ENCODE measurements at regions not wholly inside any gene's neighbourhood (a gene's known extent, or its start where the extent isn't known, plus 50 kb on each side); places are given as distances from the start of the nearest gene placed in this dataset.

DNA sequence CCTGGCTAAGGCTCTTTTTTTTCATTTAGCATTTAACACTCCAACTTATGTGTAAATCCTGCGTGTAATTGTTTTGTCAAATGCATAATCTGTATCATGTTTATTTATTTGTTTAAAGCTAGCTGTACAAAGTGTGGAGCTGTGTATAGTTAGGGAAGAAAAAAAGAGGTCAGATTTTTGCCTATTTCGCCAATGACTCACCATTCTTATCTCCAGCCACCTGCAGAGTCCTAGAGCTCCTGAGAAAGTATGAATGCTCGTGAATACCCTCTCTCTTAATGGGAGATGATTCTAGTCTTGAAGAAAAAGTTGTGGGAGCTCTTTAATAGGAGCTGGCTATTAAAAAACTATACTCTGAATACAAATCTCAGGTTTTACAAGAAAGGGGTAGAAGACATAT, 778.8 kb upstream of the SLITRK5 start:
- TF ChIP-seq, protein P1, sequence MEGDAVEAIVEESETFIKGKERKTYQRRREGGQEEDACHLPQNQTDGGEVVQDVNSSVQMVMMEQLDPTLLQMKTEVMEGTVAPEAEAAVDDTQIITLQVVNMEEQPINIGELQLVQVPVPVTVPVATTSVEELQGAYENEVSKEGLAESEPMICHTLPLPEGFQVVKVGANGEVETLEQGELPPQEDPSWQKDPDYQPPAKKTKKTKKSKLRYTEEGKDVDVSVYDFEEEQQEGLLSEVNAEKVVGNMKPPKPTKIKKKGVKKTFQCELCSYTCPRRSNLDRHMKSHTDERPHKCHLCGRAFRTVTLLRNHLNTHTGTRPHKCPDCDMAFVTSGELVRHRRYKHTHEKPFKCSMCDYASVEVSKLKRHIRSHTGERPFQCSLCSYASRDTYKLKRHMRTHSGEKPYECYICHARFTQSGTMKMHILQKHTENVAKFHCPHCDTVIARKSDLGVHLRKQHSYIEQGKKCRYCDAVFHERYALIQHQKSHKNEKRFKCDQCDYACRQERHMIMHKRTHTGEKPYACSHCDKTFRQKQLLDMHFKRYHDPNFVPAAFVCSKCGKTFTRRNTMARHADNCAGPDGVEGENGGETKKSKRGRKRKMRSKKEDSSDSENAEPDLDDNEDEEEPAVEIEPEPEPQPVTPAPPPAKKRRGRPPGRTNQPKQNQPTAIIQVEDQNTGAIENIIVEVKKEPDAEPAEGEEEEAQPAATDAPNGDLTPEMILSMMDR (conservative IDR thresholded peaks at IDR 0.05; ENCODE audit: low read length): no peak
- TF ChIP-seq EZH2phosphoT487 (IDR thresholded peaks at IDR 0.05; ENCODE audit: borderline replicate concordance, low read depth, low read length): no peak
